Activated T-cell treated with anti-CD3 and anti-CD28 coated beads, Interleukin-2, amount 50 U/mL, for 4 hours (primary cell): ENCODE measurements at regions not wholly inside any gene's neighbourhood (a gene's known extent, or its start where the extent isn't known, plus 50 kb on each side); places are given as distances from the start of the nearest gene placed in this dataset.

Experiments
- ATAC-seq, 2 donors: fragments of 200-7000 bp; cut with Tn5 transposase; one replicate each; pipeline ENCODE4 v1.10.0; 2021
- DNase-seq: peaks from one replicate; pipeline ENCODE4 v3.0.0-alpha.2; 2020
- H3K27me3 Mint-ChIP-seq: one replicate; pipeline ENCODE4 v1.8.0; 2021; ENCODE audit warnings: low read depth, mixed read lengths
- H3K36me3 Mint-ChIP-seq: one replicate; pipeline ENCODE4 v1.8.0; 2022; ENCODE audit warnings: mixed read lengths; ENCODE audit not compliant: insufficient read depth
- H3K4me1 Mint-ChIP-seq: one replicate; pipeline ENCODE4 v1.8.0; 2021; ENCODE audit warnings: low read depth, mixed read lengths
- H3K4me3 Mint-ChIP-seq: one replicate; pipeline ENCODE4 v1.8.0; 2021; ENCODE audit warnings: mild to moderate bottlenecking, moderate library complexity, mixed read lengths
- H3K9me3 Mint-ChIP-seq: one replicate; pipeline ENCODE4 v1.8.0; 2021; ENCODE audit warnings: mixed read lengths

DNA sequence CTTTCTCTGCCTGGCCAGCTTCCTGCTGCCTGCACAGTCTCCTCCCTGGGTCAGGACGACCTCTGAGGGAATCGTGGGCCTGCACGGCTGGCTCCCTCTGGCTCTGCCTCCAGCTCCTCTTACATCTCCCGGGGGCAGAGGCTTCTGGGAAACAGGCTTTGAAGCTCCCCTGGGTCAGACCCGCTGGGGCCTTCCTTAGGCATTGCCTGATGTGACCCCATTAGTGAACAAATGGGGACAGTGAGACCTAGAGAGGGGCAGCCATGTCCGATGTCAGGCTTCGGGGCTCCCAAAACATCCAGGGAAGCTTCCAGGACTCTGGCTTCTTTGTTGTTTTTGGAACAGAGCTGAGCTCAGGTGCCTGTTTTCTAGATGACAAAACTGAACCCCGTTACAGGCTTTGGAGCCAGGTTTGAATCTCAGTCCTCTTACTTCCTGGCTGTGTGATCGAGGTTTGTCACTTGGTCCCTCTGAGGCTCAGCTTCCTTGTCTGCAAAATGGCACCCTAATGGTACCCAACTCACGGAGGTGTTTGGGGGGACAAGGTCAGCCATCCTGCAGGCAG is 94.3 kb downstream of the CEBPB start:
- DNase-seq: no peak
- Mint-ChIP-seq H3K9me3 (no peaks in the 10 kb centered on the region), H3K4me1 (peaks cover 13% of the 10 kb centered on the region), H3K27me3 (peaks cover 11% of the 10 kb centered on the region), H3K36me3 (no peaks in the 10 kb centered on the region), H3K4me3 (no peak overlapping the region)
- ATAC-seq: no peak

- H3K27me3 Mint-ChIP-seq: peaks cover 11% of the 10 kb centered on the region
- peaks cover 13% of the 10 kb centered on the region for H3K4me1 Mint-ChIP-seq
- no peaks in the 10 kb centered on the region for H3K9me3 Mint-ChIP-seq
- ATAC-seq: peak; percentile 38 to 52
- no peaks in the 10 kb centered on the region for H3K36me3 Mint-ChIP-seq
- no peak for DNase-seq
- no peak overlapping the region for H3K4me3 Mint-ChIP-seq
Measured at GRCh38 chr20:50285376-50286173, 94.9 kb downstream of the CEBPB start.

DNA sequence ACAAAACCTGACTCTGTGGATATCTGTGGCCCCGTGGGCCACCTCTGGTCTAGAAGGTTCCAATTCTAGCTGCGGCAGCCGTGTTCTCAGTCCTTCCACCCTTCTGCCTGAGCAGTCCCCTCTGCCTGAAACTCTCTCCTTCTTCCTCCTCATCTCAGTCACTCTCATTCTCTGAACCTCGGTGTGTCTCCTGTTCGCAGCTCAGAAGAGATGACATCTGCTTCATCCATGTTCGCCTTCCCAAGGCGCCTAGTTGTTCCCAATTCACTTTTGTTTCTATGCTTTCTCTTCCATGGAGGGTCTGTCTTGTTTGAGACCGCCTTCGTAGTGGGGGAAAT is 95.5 kb downstream of the CEBPB start:
- H3K4me1 Mint-ChIP-seq: peaks cover 13% of the 10 kb centered on the region
- no peaks in the 10 kb centered on the region for H3K9me3 Mint-ChIP-seq
- no peaks in the 10 kb centered on the region for H3K36me3 Mint-ChIP-seq
- ATAC-seq: peak in 1 of 2 donors; percentile 12
- DNase-seq: no peak
- H3K27me3 Mint-ChIP-seq: peaks cover 13% of the 10 kb centered on the region
- no peak overlapping the region for H3K4me3 Mint-ChIP-seq

DNA sequence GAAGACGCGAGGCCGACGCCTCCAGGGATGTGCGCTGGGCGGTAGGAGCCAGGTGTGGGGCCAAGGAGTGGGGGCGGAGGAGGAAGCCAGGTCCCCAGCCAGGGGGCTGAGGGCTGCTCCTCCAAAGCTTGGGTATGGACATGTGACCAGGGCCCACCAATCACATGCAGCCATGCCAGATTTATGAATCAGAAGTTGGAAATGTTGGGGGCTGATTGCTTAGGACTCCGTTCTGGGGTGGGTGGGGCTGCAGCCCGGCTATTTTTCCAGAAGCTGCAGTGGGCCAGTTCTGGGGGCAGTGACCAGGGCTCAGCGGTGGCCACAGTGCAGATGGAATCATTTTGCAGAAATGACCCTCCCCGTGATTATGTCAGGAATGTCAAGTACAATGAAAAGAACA is 96.0 kb downstream of the CEBPB start:
- DNase-seq: no peak
- Mint-ChIP-seq H3K4me1 (peaks cover 13% of the 10 kb centered on the region), H3K27me3 (peaks cover 17% of the 10 kb centered on the region), H3K36me3 (no peaks in the 10 kb centered on the region), H3K9me3 (no peaks in the 10 kb centered on the region), H3K4me3 (no peak overlapping the region)
- no peak for ATAC-seq

DNA sequence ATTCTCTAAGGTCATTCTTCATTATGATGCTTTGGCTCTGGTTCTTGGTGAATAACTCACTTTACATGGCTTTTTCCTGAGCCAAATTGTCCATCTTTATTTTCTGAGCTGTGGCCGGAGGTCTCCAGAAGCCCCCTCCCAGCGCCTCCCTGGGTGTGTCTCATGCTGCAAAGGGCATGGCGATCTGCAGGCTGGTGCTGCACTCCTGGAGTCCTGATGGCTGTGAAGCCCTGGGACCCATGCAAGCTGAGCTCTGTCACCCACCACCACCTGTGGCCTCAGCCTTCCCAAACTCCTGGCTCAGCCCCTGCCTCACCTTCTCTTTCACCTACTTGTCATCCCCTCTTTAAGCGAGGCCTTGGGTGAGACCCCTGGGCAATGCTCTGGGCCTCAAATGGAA is 96.9 kb downstream of the CEBPB start:
- Mint-ChIP-seq H3K4me1 (peaks cover 13% of the 10 kb centered on the region), H3K9me3 (no peaks in the 10 kb centered on the region), H3K36me3 (no peaks in the 10 kb centered on the region), H3K27me3 (peaks cover 13% of the 10 kb centered on the region), H3K4me3 (no peak overlapping the region)
- DNase-seq: no peak
- ATAC-seq: no peak

DNA sequence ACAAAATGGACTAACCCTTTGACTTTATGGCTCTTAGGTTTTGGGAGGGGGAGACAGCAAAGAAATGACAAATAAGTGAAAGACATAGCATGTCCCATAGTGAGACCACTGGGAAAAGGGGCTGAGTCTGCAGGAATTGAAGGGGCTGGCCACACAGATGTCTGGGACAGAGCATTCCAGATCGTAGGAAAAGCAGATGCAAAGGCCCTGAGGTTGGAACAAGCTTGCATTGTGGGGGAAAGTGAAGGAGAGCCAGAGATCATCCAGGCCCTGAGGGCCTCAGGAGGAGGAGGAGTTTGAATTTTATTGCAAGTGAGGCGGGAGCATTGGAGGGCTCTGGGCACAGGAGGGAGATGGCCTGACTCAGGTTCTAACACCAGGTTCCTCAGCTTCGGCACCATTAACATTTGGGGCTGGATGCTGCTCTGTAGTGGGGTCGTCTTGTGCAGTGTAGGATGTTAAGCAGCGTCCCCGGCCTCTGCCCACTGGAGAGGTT is 97.5 kb downstream of the CEBPB start:
- ATAC-seq: no peak
- no peak for DNase-seq
- H3K36me3 Mint-ChIP-seq: no peaks in the 10 kb centered on the region
- peaks cover 12% of the 10 kb centered on the region for H3K4me1 Mint-ChIP-seq
- peaks cover 13% of the 10 kb centered on the region for H3K27me3 Mint-ChIP-seq
- H3K9me3 Mint-ChIP-seq: no peaks in the 10 kb centered on the region
- no peak overlapping the region for H3K4me3 Mint-ChIP-seq

DNA sequence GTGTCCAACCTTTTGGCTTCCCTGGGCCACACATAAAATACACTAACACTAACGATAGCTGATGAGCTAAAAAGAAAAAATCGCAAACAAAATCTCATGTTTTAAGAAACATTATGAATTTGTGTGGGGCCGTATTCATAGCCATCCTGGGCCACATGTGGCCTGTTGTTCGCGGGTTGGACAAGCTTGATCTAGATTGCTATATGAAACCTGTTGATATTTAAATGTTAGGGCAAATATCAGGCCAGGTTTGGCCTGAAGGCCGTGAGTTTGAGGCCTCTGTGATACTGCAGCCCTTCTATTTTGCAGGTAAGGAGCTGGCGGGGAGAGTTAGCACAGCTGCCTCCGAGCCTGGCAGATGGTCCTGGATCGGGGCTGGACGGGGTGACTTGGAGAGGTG is 99.0 kb downstream of the CEBPB start:
- Mint-ChIP-seq H3K9me3 (no peaks in the 10 kb centered on the region), H3K36me3 (no peaks in the 10 kb centered on the region), H3K4me1 (peaks cover 8% of the 10 kb centered on the region), H3K27me3 (peaks cover 10% of the 10 kb centered on the region), H3K4me3 (no peak overlapping the region)
- DNase-seq: no peak
- no peak for ATAC-seq

DNA sequence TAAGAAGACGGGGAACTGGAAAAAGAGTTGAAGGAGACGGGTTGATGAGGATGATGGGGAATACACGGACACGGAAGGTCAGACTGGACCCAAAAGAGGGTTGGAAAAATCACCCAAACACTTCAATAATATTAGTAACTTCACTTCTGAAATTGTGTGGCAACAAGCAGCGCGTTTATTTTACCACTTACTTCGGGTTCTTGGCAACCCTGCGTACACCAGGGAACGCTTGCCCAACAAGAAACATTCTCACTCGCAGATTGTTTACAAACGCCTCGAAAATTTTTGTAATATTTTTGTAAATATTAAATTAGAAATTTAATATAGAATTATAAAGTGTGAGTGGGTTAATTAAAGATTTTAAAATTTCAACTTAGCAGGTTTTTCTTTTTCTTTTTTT is 99.5 kb downstream of the CEBPB start:
- Mint-ChIP-seq H3K9me3 (no peaks in the 10 kb centered on the region), H3K27me3 (peaks cover 10% of the 10 kb centered on the region), H3K36me3 (no peaks in the 10 kb centered on the region), H3K4me3 (no peak overlapping the region), H3K4me1 (peaks cover 8% of the 10 kb centered on the region)
- DNase-seq (no peak), ATAC-seq (no peak)

GRCh38 chr20:50290808-50291207 is 100.2 kb downstream of the CEBPB start:
- Mint-ChIP-seq H3K27me3 (peaks cover 10% of the 10 kb centered on the region), H3K4me1 (peaks cover 5% of the 10 kb centered on the region)

DNA sequence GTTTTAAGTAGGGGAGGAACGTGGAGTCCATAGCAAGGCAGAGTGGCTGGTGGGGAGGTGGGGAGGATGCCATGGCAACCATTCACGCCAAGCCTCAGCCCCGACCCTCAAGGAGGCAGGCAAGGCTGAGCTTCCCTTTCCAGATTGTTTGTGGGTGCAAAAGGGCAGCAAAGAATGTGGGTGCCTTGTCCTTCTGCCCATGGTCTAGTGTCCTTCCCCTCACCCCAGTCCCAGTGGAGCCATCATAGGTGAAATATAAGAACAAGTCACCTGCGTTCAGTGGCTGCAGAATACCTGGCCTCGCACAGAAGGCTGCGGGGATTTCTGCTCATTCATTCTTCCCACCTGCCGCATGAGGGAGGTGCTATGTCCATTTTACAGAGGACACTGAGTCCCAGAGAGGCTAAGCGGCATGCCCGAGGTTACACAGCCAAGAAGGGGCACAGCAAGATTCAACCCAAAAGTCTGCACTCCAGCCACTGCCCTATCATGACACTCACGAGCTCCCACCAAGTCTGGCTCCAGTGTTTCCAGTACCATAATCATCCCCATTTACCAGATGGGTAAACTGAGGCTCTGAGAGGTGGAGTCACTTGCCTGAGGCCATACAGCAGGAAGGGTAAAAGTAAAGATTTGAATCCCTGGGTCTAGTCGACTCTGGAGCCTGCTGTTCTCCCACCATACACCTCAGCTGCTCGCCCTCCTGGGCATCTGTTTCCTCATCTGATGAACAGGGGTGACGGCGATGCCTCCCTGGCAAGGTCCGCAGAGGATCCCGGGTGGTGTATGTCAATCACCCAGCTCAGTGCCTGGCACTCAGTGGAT is 100.8 kb downstream of the CEBPB start:
- Mint-ChIP-seq H3K36me3 (no peaks in the 10 kb centered on the region), H3K4me1 (no peaks in the 10 kb centered on the region)

More at GRCh38 chr20:50290808-50291207, 100.2 kb downstream of the CEBPB start:
- ATAC-seq (no peak), DNase-seq (no peak)
- Mint-ChIP-seq H3K9me3 (no peaks in the 10 kb centered on the region), H3K36me3 (no peaks in the 10 kb centered on the region), H3K4me3 (no peak overlapping the region)

DNA sequence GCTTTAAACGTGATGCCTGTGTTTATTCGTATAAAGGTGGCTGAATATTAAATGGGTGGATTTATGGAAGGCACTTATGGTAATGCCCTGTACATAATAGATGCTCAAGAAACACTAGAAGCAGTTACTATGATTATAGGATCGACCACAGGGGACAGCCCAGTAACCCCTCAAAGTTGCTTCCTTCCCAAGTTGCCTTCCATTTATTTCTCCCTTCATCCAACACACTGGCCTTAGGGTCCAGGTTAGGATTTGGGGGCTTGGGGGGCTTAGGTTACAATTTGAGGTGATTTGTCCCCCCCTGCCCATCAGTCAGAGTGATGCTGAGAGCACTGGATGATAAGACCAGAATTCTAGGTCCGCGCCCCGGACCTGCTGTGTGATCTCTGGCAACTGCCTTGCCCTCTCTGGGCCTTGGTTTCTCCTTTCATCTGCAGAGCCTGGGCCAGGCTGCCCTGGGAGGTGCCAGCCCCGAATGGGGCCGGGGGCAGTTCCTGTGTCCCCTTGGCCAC is 101.5 kb downstream of the CEBPB start:
- Mint-ChIP-seq H3K4me3 (no peak overlapping the region), H3K27me3 (peaks cover 10% of the 10 kb centered on the region), H3K4me1 (no peaks in the 10 kb centered on the region), H3K9me3 (no peaks in the 10 kb centered on the region), H3K36me3 (no peaks in the 10 kb centered on the region)
- ATAC-seq (no peak), DNase-seq (no peak)

More for the DNA sequence above, 100.8 kb downstream of the CEBPB start:
- DNase-seq (no peak), ATAC-seq (no peak)
- Mint-ChIP-seq H3K27me3 (peaks cover 10% of the 10 kb centered on the region), H3K9me3 (no peaks in the 10 kb centered on the region), H3K4me3 (no peak overlapping the region)

GRCh38 chr20:50292591-50293283 is 102.1 kb downstream of the CEBPB start:
- Mint-ChIP-seq H3K4me3 (no peak overlapping the region), H3K36me3 (no peaks in the 10 kb centered on the region), H3K4me1 (peaks cover 3% of the 10 kb centered on the region), H3K9me3 (no peaks in the 10 kb centered on the region), H3K27me3 (peaks cover 10% of the 10 kb centered on the region)
- no peak for ATAC-seq
- no peak for DNase-seq

- peaks cover 10% of the 10 kb centered on the region for H3K27me3 Mint-ChIP-seq
- ATAC-seq: no peak
- no peak overlapping the region for H3K4me3 Mint-ChIP-seq
- H3K9me3 Mint-ChIP-seq: no peaks in the 10 kb centered on the region
- H3K4me1 Mint-ChIP-seq: peaks cover 8% of the 10 kb centered on the region
- no peak for DNase-seq
- H3K36me3 Mint-ChIP-seq: no peaks in the 10 kb centered on the region
Measured at GRCh38 chr20:50293284-50294139, 102.9 kb downstream of the CEBPB start.
